ENCODE measurements at regions not wholly inside any gene's neighbourhood (a gene's known extent, or its start where the extent isn't known, plus 50 kb on each side); places are given as distances from the start of the nearest gene placed in this dataset.
"Not testable (repeated sequence)": the region's sequence is repeated elsewhere in the genome, so short reads cannot be mapped to it uniquely, and the experiment has no call there.

- no peaks in the 10 kb centered on the region for H3K27me3 ChIP-seq (ENCODE audit: control insufficient read depth, insufficient read depth, low read length)
- no peak overlapping the region for H3K4me3 ChIP-seq (ENCODE audit: insufficient read depth, low read depth, low read length)
- DNase-seq: no peak
- H3K36me3 ChIP-seq (replicated peaks; ENCODE audit: control insufficient read depth, insufficient read depth, low read length): no peaks in the 10 kb centered on the region
Measured at GRCh38 chr13:71382285-71382684, 484.7 kb downstream of the DACH1 start.

GRCh38 chr13:71380191-71380590 is 486.8 kb downstream of the DACH1 start:
- H3K4me3 ChIP-seq (ENCODE audit: insufficient read depth, low read depth, low read length): no peak overlapping the region
- H3K36me3 ChIP-seq (replicated peaks; ENCODE audit: control insufficient read depth, insufficient read depth, low read length): no peaks in the 10 kb centered on the region
- H3K27me3 ChIP-seq (ENCODE audit: control insufficient read depth, insufficient read depth, low read length): no peaks in the 10 kb centered on the region
- no peak for DNase-seq

DNA sequence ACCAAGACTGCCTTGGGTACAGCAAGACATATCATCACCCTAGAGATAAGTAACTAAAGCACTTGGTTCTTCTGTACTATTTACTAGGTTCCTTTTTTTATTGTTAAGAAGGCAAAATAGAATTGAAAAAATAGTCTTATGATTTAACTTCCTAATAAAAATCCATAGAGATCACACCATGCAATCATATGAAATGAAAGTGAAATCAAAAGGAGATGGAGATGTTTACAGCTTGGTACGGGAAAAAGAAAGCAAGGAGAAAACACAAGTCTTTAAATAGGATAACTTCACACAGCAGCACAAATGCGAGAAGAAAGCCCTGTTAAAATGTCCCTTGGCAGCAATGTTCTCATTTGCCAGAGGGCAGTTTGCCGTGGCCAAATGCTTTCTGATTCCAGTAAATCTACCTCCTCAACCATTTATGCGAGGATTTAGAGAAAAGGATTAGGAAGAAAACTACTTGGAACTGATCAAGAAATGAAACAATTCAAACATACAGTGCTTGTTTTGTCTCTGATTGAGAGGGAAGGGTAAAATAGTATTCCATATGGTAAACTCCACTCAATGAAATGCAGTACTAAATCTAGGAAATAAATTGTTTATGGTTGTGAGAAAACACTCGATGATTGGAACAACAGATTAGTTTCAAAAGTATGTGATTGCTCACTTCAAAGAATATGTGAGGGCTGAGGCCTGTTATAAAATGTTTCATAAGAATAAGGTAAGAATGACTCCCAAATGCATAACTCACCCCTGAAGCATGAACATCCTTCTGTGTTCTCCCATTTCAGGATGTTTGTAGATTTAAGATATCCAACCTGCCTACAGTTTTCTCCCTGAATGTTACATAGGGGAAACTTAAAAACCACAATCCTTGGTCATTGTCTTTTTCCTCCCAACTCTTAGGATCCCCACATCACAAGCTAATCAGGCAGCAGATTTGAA is 487.8 kb downstream of the DACH1 start:
- no peak overlapping the region for H3K4me3 ChIP-seq (ENCODE audit: insufficient read depth, low read depth, low read length)
- DNase-seq: no peak
- no peaks in the 10 kb centered on the region for H3K36me3 ChIP-seq (replicated peaks; ENCODE audit: control insufficient read depth, insufficient read depth, low read length)
- H3K27me3 ChIP-seq (ENCODE audit: control insufficient read depth, insufficient read depth, low read length): no peaks in the 10 kb centered on the region

DNA sequence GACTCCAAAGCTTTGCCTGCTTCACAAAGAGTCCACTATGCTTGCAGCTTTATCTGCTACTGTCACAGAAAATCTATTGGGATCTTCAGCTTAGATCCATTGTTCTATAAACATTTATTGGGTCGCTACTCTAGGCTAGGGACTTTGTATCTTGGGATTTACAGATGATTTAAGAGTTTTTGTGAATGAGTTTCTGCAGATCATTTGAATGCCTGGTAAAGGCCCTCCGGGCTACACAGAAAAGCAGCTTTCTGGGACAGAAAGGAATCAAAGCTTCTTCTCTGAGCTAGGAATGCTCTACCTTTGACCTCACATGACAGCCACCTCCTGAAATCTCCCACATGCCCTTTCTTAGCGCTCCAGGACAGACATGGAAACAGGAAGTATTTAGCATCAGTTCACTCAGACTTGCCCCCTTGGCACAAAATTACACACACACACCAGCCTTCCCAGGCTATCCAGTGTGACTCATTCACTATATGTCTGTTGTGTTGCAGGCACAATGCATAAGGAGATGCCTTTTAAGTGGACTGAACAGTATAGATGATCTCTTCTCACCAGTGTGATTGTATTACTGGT is 492.4 kb downstream of the DACH1 start:
- no peak for DNase-seq
- no peaks in the 10 kb centered on the region for H3K27me3 ChIP-seq (ENCODE audit: control insufficient read depth, insufficient read depth, low read length)
- H3K36me3 ChIP-seq (replicated peaks; ENCODE audit: control insufficient read depth, insufficient read depth, low read length): no peaks in the 10 kb centered on the region
- no peak overlapping the region for H3K4me3 ChIP-seq (ENCODE audit: insufficient read depth, low read depth, low read length)

DNA sequence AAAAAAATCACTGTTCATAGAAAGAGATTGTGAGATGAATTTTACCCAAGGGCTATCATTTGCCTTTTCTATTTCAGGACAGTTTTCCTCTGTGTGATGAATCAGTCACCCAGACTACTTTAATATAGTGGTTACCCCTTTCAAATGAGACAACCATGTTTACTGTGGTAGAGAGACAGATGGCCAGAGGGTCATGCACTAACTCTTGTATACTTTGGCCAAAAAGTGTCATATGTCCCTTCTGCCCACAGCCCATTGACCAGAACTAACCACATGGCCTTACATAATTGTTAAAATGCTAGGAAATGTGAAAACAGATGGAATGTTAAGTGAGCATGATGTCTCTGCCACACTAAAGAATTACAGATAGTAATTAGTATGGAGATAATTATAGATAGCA is 498.7 kb downstream of the DACH1 start:
- no peak for DNase-seq
- no peak overlapping the region for H3K4me3 ChIP-seq (ENCODE audit: insufficient read depth, low read depth, low read length)
- H3K27me3 ChIP-seq (ENCODE audit: control insufficient read depth, insufficient read depth, low read length): no peaks in the 10 kb centered on the region
- no peaks in the 10 kb centered on the region for H3K36me3 ChIP-seq (replicated peaks; ENCODE audit: control insufficient read depth, insufficient read depth, low read length)

GRCh38 chr13:71360041-71360440 is 507.0 kb downstream of the DACH1 start:
- Histone ChIP-seq H3K4me3 (ENCODE audit: insufficient read depth, low read depth, low read length) (no peak overlapping the region), H3K27me3 (ENCODE audit: control insufficient read depth, insufficient read depth, low read length) (no peaks in the 10 kb centered on the region), H3K36me3 (replicated peaks; ENCODE audit: control insufficient read depth, insufficient read depth, low read length) (no peaks in the 10 kb centered on the region)
- DNase-seq: no peak

- no peak overlapping the region for H3K4me3 ChIP-seq (ENCODE audit: insufficient read depth, low read depth, low read length)
- H3K27me3 ChIP-seq (ENCODE audit: control insufficient read depth, insufficient read depth, low read length): no peaks in the 10 kb centered on the region
- H3K36me3 ChIP-seq (replicated peaks; ENCODE audit: control insufficient read depth, insufficient read depth, low read length): no peaks in the 10 kb centered on the region
- DNase-seq: no peak
Measured at GRCh38 chr13:71359641-71360040, 507.4 kb downstream of the DACH1 start.

- no peak for DNase-seq
- no peak overlapping the region for H3K4me3 ChIP-seq (ENCODE audit: insufficient read depth, low read depth, low read length)
- H3K27me3 ChIP-seq (ENCODE audit: control insufficient read depth, insufficient read depth, low read length): no peaks in the 10 kb centered on the region
- no peaks in the 10 kb centered on the region for H3K36me3 ChIP-seq (replicated peaks; ENCODE audit: control insufficient read depth, insufficient read depth, low read length)
Measured at GRCh38 chr13:71358218-71358617, 508.8 kb downstream of the DACH1 start.

DNA sequence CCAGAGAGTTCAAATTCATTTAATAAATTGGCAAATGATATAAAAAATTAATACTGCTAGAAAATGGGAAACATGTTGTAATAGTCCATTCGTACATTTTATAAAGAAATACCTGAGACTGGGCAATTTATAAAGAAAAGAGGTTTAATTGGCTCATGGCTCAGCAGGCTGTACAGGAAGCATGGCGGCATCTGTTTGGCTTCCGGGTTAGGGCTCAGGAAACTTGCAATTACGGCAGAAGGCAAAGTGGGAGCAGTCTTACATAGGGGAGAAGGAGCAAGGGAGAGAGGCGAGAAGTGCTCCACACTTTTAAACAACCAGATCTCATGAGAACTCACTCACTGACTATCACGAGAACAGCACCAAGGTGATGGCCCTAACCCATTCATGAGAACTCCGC is 512.0 kb downstream of the DACH1 start:
- DNase-seq: no peak
- no peaks in the 10 kb centered on the region for H3K27me3 ChIP-seq (ENCODE audit: control insufficient read depth, insufficient read depth, low read length)
- no peak overlapping the region for H3K4me3 ChIP-seq (ENCODE audit: insufficient read depth, low read depth, low read length)
- no peaks in the 10 kb centered on the region for H3K36me3 ChIP-seq (replicated peaks; ENCODE audit: control insufficient read depth, insufficient read depth, low read length)

DNA sequence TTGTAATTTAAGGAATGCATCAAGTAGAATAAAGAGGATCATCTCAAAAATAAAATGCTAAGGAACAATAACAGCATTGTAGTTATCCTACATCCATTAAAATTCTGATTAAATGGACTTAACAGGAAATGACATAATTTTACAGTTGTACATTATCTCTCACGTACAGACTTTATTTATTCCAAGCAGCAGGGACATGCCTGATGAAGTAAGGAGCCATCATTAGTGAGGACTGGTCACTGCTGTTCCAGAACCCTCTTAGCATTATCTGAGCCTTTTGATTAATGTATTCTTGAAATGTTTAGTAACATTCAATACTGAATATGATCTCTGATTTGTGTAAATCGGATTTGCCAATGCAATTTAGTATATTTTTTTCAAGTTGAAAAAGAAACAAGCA is 516.1 kb downstream of the DACH1 start:
- no peak for DNase-seq
- Histone ChIP-seq H3K4me3 (ENCODE audit: insufficient read depth, low read depth, low read length) (no peak overlapping the region), H3K27me3 (ENCODE audit: control insufficient read depth, insufficient read depth, low read length) (no peaks in the 10 kb centered on the region), H3K36me3 (replicated peaks; ENCODE audit: control insufficient read depth, insufficient read depth, low read length) (no peaks in the 10 kb centered on the region)

DNA sequence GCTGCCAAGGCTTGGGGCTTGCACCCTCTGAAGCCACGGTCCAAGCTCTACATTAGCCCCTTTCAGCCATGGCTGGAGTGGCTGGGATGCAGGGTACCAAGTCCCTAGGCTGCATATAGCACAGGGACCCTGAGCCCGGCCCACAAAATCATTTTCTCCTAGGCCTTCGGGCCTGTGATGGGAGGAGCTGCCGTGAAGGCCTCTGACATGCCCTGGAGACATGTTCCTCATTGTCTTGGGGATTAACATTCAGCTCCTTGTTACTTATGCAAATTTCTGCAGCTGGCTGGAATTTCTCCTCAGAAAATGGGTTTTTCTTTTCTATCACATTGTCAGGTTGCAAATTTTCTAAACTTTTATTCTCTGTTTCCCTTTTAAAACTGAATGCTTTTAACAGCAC is 521.1 kb downstream of the DACH1 start:
- not testable (repeated sequence) for H3K27me3 ChIP-seq (ENCODE audit: control insufficient read depth, insufficient read depth, low read length); DNase-seq; H3K4me3 ChIP-seq (ENCODE audit: insufficient read depth, low read depth, low read length); H3K36me3 ChIP-seq (replicated peaks; ENCODE audit: control insufficient read depth, insufficient read depth, low read length)

DNA sequence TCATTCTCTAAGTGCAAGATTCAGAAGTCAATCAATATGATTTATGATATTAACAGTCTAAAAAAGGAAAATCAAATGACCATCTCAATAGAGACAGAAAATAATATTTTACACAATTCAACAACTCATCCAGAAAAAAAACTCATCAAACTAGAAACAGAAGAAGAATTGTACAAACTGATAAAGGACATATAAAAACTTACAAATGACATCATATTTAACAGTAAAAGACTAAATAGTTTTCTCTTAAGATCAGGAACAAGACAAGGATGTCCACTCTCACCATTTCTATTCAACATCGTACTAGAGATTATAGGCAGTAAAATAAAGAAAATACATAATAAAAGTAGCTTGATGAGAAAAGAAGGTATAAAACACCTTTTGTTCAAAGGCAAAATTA is 527.3 kb downstream of the DACH1 start:
- no peak for DNase-seq
- Histone ChIP-seq H3K36me3 (replicated peaks; ENCODE audit: control insufficient read depth, insufficient read depth, low read length) (no peaks in the 10 kb centered on the region), H3K27me3 (ENCODE audit: control insufficient read depth, insufficient read depth, low read length) (no peaks in the 10 kb centered on the region), H3K4me3 (ENCODE audit: insufficient read depth, low read depth, low read length) (no peak overlapping the region)

- Histone ChIP-seq H3K4me3 (ENCODE audit: insufficient read depth, low read depth, low read length) (no peak overlapping the region), H3K27me3 (ENCODE audit: control insufficient read depth, insufficient read depth, low read length) (no peaks in the 10 kb centered on the region), H3K36me3 (replicated peaks; ENCODE audit: control insufficient read depth, insufficient read depth, low read length) (no peaks in the 10 kb centered on the region)
- no peak for DNase-seq
Measured at GRCh38 chr13:71339005-71339404, 528.0 kb downstream of the DACH1 start.

DNA sequence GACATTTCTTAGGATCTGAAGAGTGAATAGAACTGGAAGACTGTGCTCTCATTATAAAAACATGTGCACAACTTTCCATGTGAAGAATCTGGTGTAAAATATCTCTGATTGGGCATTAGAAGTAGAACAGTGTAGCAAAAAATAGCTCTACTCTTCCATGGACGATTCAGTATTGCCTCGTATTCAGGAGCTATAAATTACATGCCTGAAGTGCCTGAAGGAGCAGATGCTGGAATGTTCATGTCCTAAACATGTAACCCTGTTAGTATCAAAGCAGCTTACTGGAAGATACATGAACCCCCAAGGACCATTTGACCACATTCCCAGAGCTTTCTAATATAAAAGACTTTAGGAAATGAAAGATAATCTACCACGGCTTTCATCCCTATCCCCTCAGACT is 528.9 kb downstream of the DACH1 start:
- DNase-seq: no peak
- Histone ChIP-seq H3K36me3 (replicated peaks; ENCODE audit: control insufficient read depth, insufficient read depth, low read length) (no peaks in the 10 kb centered on the region), H3K27me3 (ENCODE audit: control insufficient read depth, insufficient read depth, low read length) (no peaks in the 10 kb centered on the region), H3K4me3 (ENCODE audit: insufficient read depth, low read depth, low read length) (no peak overlapping the region)

DNA sequence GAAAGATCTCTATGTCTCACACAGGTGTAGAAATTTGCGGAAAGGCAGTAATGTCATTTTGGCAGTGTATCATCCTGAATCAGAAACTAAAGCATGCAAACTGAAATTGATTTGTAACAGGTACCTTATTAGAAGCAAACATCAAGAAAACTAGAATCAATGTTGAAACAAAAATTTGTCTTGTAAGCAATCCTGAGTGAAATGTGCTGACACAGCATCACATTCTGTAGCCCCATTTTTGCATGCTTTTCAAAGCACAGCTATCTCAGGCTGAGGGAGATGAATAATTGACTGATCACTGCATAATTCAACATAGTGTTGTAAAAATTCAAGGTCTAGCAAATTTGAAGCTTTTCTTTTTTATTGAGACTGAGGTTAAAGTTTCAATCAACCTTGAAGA is 539.7 kb downstream of the DACH1 start:
- H3K36me3 ChIP-seq (replicated peaks; ENCODE audit: control insufficient read depth, insufficient read depth, low read length): no peaks in the 10 kb centered on the region
- DNase-seq: no peak
- no peak overlapping the region for H3K4me3 ChIP-seq (ENCODE audit: insufficient read depth, low read depth, low read length)
- H3K27me3 ChIP-seq (ENCODE audit: control insufficient read depth, insufficient read depth, low read length): no peaks in the 10 kb centered on the region

Measured in H7 (cell line).